ENCODE measurements at regions not wholly inside any gene's neighbourhood (a gene's known extent, or its start where the extent isn't known, plus 50 kb on each side); places are given as distances from the start of the nearest gene placed in this dataset.
"Not testable (repeated sequence)": the region's sequence is repeated elsewhere in the genome, so short reads cannot be mapped to it uniquely, and the experiment has no call there.

GRCh38 chrX:140132937-140133336 lies 167.6 kb upstream of the CXorf66 start:
- BruUV-seq (replicated peaks) = no TSS peak
- intact Hi-C loops (cut with micrococcal nuclease) (no loop called here), dilution Hi-C loops (cut with MboI; ENCODE audit: extremely low pct_ligation_motif_present, low sequenced_read_pairs) (no loop called here)
- Histone ChIP-seq H3K36me3 (ENCODE audit: control insufficient read depth in 2 of 2, extremely low read depth in 1 of 2, insufficient read depth in 2 of 2, low read length in 2 of 2) (no peaks in the 10 kb centered on the region), H3K4me1 (ENCODE audit: control insufficient read depth, extremely low read depth, insufficient read depth, low read length) (no peaks in the 10 kb centered on the region), H3K9me3 (replicated peaks; ENCODE audit: control insufficient read depth, insufficient read depth, low read length) (no peaks in the 10 kb centered on the region), H3K9me1 (replicated peaks; ENCODE audit: control insufficient read depth, extremely low read depth, insufficient read depth, low read length) (no peaks in the 10 kb centered on the region), H3K27ac (ENCODE audit: insufficient read depth, low read depth, low read length) (no peak overlapping the region), H3K79me2 (ENCODE audit: control insufficient read depth, insufficient read depth, low read length) (no peaks in the 10 kb centered on the region), H2AFZ (ENCODE audit: low read depth, low read length) (no peak overlapping the region), H3K27me3 (ENCODE audit: control insufficient read depth in 2 of 2, insufficient read depth in 2 of 2, low read length in 2 of 2) (no peaks in the 10 kb centered on the region), H3K4me2 (ENCODE audit: insufficient read depth, low read length) (no peak overlapping the region), H3K9ac (replicated peaks; ENCODE audit: extremely low read depth, insufficient read depth, low read length) (no peak overlapping the region), H3K4me3 (replicated peaks in 1 of 3; ENCODE audit: insufficient read depth in 1 of 3, low read depth in 1 of 3, low read length in 3 of 3) (no peak overlapping the region), H4K20me1 (replicated peaks; ENCODE audit: control insufficient read depth, extremely low read depth, insufficient read depth, low read length) (no peaks in the 10 kb centered on the region)
- FAIRE-seq (no peak), DNase-seq (ENCODE audit: low read depth, low spot score) (no peak)
- TF ChIP-seq FOS (IDR thresholded peaks at IDR 0.05; ENCODE audit: borderline replicate concordance, insufficient read depth, low read length) = no peak
- ChIA-PET CTCF (no interaction called here), POLR2A (no interaction called here)

- no peaks in the 10 kb centered on the region for H3K9me1 ChIP-seq (replicated peaks; ENCODE audit: control insufficient read depth, extremely low read depth, insufficient read depth, low read length)
These were observed 158.1 kb upstream of the CXorf66 start for GRCh38 chrX:140123446-140123845.

GRCh38 chrX:140114059-140114458 lies 148.7 kb upstream of the CXorf66 start:
- H3K4me1 ChIP-seq (ENCODE audit: control insufficient read depth, extremely low read depth, insufficient read depth, low read length); H3K9me3 ChIP-seq (replicated peaks; ENCODE audit: control insufficient read depth, insufficient read depth, low read length); intact Hi-C loops (cut with micrococcal nuclease); H3K4me2 ChIP-seq (ENCODE audit: insufficient read depth, low read length); H3K9ac ChIP-seq (replicated peaks; ENCODE audit: extremely low read depth, insufficient read depth, low read length); dilution Hi-C loops (cut with MboI; ENCODE audit: extremely low pct_ligation_motif_present, low sequenced_read_pairs); POLR2A ChIA-PET; H4K20me1 ChIP-seq (replicated peaks; ENCODE audit: control insufficient read depth, extremely low read depth, insufficient read depth, low read length); BruUV-seq (replicated peaks); FAIRE-seq; H3K79me2 ChIP-seq (ENCODE audit: control insufficient read depth, insufficient read depth, low read length); H3K27me3 ChIP-seq (ENCODE audit: control insufficient read depth in 2 of 2, insufficient read depth in 2 of 2, low read length in 2 of 2); H3K36me3 ChIP-seq (ENCODE audit: control insufficient read depth in 2 of 2, extremely low read depth in 1 of 2, insufficient read depth in 2 of 2, low read length in 2 of 2); H3K9me1 ChIP-seq (replicated peaks; ENCODE audit: control insufficient read depth, extremely low read depth, insufficient read depth, low read length); H3K4me3 ChIP-seq (replicated peaks in 1 of 3; ENCODE audit: insufficient read depth in 1 of 3, low read depth in 1 of 3, low read length in 3 of 3); DNase-seq (ENCODE audit: low read depth, low spot score); CTCF ChIA-PET; H3K27ac ChIP-seq (ENCODE audit: insufficient read depth, low read depth, low read length); H2AFZ ChIP-seq (ENCODE audit: low read depth, low read length): not testable (repeated sequence)

More at GRCh38 chrX:140123446-140123845, 158.1 kb upstream of the CXorf66 start:
- TF ChIP-seq JUN (IDR thresholded peaks at IDR 0.05; ENCODE audit: borderline replicate concordance, insufficient read depth, insufficient read length, low read depth) (no peak), MYC (IDR thresholded peaks at IDR 0.05; ENCODE audit: low read depth, low read length) (no peak), POLR2A (IDR thresholded peaks at IDR 0.05; ENCODE audit: low read depth, low read length) (no peak), EZH2 (IDR thresholded peaks at IDR 0.05; ENCODE audit: borderline replicate concordance, low read depth, low read length, severe bottlenecking) (no peak), MAX (IDR thresholded peaks at IDR 0.05; ENCODE audit: insufficient read depth, insufficient read length) (no peak), GATA2 (IDR thresholded peaks at IDR 0.05; ENCODE audit: insufficient read depth, insufficient read length, low read depth, low read length) (no peak), FOS (IDR thresholded peaks at IDR 0.05; ENCODE audit: borderline replicate concordance, insufficient read depth, low read length) (no peak), POLR2AphosphoS5 (IDR thresholded peaks at IDR 0.05; ENCODE audit: insufficient read depth, low read depth, low read length) (no peak)
- TF ChIP-seq, protein P1, sequence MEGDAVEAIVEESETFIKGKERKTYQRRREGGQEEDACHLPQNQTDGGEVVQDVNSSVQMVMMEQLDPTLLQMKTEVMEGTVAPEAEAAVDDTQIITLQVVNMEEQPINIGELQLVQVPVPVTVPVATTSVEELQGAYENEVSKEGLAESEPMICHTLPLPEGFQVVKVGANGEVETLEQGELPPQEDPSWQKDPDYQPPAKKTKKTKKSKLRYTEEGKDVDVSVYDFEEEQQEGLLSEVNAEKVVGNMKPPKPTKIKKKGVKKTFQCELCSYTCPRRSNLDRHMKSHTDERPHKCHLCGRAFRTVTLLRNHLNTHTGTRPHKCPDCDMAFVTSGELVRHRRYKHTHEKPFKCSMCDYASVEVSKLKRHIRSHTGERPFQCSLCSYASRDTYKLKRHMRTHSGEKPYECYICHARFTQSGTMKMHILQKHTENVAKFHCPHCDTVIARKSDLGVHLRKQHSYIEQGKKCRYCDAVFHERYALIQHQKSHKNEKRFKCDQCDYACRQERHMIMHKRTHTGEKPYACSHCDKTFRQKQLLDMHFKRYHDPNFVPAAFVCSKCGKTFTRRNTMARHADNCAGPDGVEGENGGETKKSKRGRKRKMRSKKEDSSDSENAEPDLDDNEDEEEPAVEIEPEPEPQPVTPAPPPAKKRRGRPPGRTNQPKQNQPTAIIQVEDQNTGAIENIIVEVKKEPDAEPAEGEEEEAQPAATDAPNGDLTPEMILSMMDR (IDR thresholded peaks at IDR 0.05; ENCODE audit: extremely low read depth in 1 of 2, insufficient read depth in 1 of 2, low read depth in 1 of 2, low read length in 2 of 2) = no peak
- Histone ChIP-seq H3K9me3 (replicated peaks; ENCODE audit: control insufficient read depth, insufficient read depth, low read length) (no peaks in the 10 kb centered on the region), H3K27me3 (ENCODE audit: control insufficient read depth in 2 of 2, insufficient read depth in 2 of 2, low read length in 2 of 2) (no peaks in the 10 kb centered on the region), H4K20me1 (replicated peaks; ENCODE audit: control insufficient read depth, extremely low read depth, insufficient read depth, low read length) (no peaks in the 10 kb centered on the region), H3K4me1 (ENCODE audit: control insufficient read depth, extremely low read depth, insufficient read depth, low read length) (no peaks in the 10 kb centered on the region), H3K4me2 (ENCODE audit: insufficient read depth, low read length) (no peak overlapping the region), H2AFZ (ENCODE audit: low read depth, low read length) (no peak overlapping the region), H3K27ac (ENCODE audit: insufficient read depth, low read depth, low read length) (no peak overlapping the region), H3K36me3 (ENCODE audit: control insufficient read depth in 2 of 2, extremely low read depth in 1 of 2, insufficient read depth in 2 of 2, low read length in 2 of 2) (no peaks in the 10 kb centered on the region), H3K79me2 (ENCODE audit: control insufficient read depth, insufficient read depth, low read length) (no peaks in the 10 kb centered on the region), H3K9ac (replicated peaks; ENCODE audit: extremely low read depth, insufficient read depth, low read length) (no peak overlapping the region), H3K4me3 (replicated peaks in 1 of 3; ENCODE audit: insufficient read depth in 1 of 3, low read depth in 1 of 3, low read length in 3 of 3) (no peak overlapping the region)
- dilution Hi-C loops (cut with MboI; ENCODE audit: extremely low pct_ligation_motif_present, low sequenced_read_pairs) = no loop called here
- POLR2A ChIA-PET = no interaction called here
- intact Hi-C loops (cut with micrococcal nuclease) = no loop called here
- FAIRE-seq (no peak), DNase-seq (ENCODE audit: low read depth, low spot score) (no peak)
- CTCF ChIA-PET = no interaction called here
- no TSS peak for BruUV-seq (replicated peaks)

Data from endothelial cell of umbilical vein (primary cell).